Natural killer cell (primary cell): ENCODE measurements at regions not wholly inside any gene's neighbourhood (a gene's known extent, or its start where the extent isn't known, plus 50 kb on each side); places are given as distances from the start of the nearest gene placed in this dataset.

ENCODE experiments used
- ATAC-seq, 3 donors: fragments of 150-1000 bp in 2 of 3; fragments of 200-7000 bp in 1 of 3; cut with Tn5 transposase; 1 replicate in 1 of 3; 2 replicates in 2 of 3; pipeline ENCODE4 v1.10.0; 2021; ENCODE audit warnings: mild to moderate bottlenecking in 2 of 3, moderate library complexity in 2 of 3
- DNase-seq, 2 donors: peaks; one replicate each; pipeline versions ENCODE4 v3.0.0 to v3.0.0-alpha.2; 2013 to 2021; ENCODE audit warnings: mixed read lengths in 1 of 2
- H3K27ac ChIP-seq: one replicate; pipeline ENCODE4 v1.5.1; 2013; ENCODE audit warnings: mild to moderate bottlenecking, low read length
- H3K27me3 ChIP-seq: one replicate; pipeline ENCODE4 v1.6.1; 2013; ENCODE audit warnings: low read length; ENCODE audit not compliant: control insufficient read depth, insufficient read depth
- H3K36me3 ChIP-seq: one replicate; pipeline ENCODE4 v1.6.1; 2013; ENCODE audit warnings: low read length; ENCODE audit not compliant: control insufficient read depth, insufficient read depth
- H3K4me1 ChIP-seq: one replicate; pipeline ENCODE4 v1.6.1; 2013; ENCODE audit warnings: low read length; ENCODE audit not compliant: control insufficient read depth, insufficient read depth
- H3K4me3 ChIP-seq: one replicate; pipeline ENCODE4 v1.5.1; 2013; ENCODE audit warnings: low read length
- H3K9me3 ChIP-seq: one replicate; pipeline ENCODE4 v1.6.1; 2013; ENCODE audit warnings: low read length; ENCODE audit not compliant: control insufficient read depth, insufficient read depth
- H3K27ac Mint-ChIP-seq, 2 donors: one replicate each; pipeline ENCODE4 v1.8.0; 2022; ENCODE audit warnings: mild to moderate bottlenecking in 2 of 2, mixed read lengths in 2 of 2, moderate library complexity in 1 of 2
- H3K27me3 Mint-ChIP-seq, 2 donors: one replicate each; pipeline ENCODE4 v1.8.0; 2022; ENCODE audit warnings: low read depth in 2 of 2, mixed read lengths in 2 of 2
- H3K36me3 Mint-ChIP-seq: one replicate; pipeline ENCODE4 v1.8.0; 2022; ENCODE audit warnings: mixed read lengths
- H3K4me1 Mint-ChIP-seq, 2 donors: one replicate each; pipeline ENCODE4 v1.8.0; 2022; ENCODE audit warnings: mixed read lengths in 2 of 2
- H3K4me3 Mint-ChIP-seq: one replicate; pipeline ENCODE4 v1.8.0; 2022; ENCODE audit warnings: mild to moderate bottlenecking, moderate library complexity, mixed read lengths
- H3K9me3 Mint-ChIP-seq, 2 donors: one replicate each; pipeline ENCODE4 v1.8.0; 2022; ENCODE audit warnings: mixed read lengths in 2 of 2
- CTCF ChIP-seq: fragments of 200-600 bp; IDR thresholded peaks from one replicate; pipeline ENCODE4 v1.8.0; 2022; ENCODE audit warnings: antibody characterized with exemption
- WGBS: methylation state at CpG from one replicate; pipeline ENCODE4 v1.1.7; 2013; ENCODE audit warnings: missing lambda C conversion rate; ENCODE audit not compliant: insufficient coverage; 5-methylcytosine and 5-hydroxymethylcytosine counted together
- intact Hi-C: fragments of 100-400 bp; cut with micrococcal nuclease; formaldehyde crosslinking; loops from one replicate; pipeline ENCODE4 v1.14.2; 2022

- H3K9me3 ChIP-seq = no peaks in the 10 kb centered on the region
- Mint-ChIP-seq H3K27me3 (peaks cover 0 to 16% of the 10 kb centered on the region in 2 donors), H3K9me3 (peaks cover 0 to 3% of the 10 kb centered on the region in 2 donors), H3K4me1 (peaks cover 13 to 16% of the 10 kb centered on the region in 2 donors), H3K27ac (no peak overlapping the region), H3K36me3 (peaks cover 26% of the 10 kb centered on the region), H3K4me3 (no peak overlapping the region)
- no peak overlapping the region for H3K4me3 ChIP-seq
- WGBS = no CpG with 5 or more reads among the region's 2 CpGs
- no peaks in the 10 kb centered on the region for H3K27me3 ChIP-seq
- ATAC-seq = peak; percentile 74 to 100 (median 93)
- intact Hi-C loops = no loop called here
- H3K4me1 ChIP-seq = peaks cover 3% of the 10 kb centered on the region
- peak in 1 of 2 donors; percentile 7 for DNase-seq
- H3K36me3 ChIP-seq = no peaks in the 10 kb centered on the region
- no peak overlapping the region for H3K27ac ChIP-seq
- TF ChIP-seq CTCF = no peak
These were observed 65.3 kb upstream of the ADRB2 start for GRCh38 chr5:148760945-148761638.

GRCh38 chr5:148763996-148764395, 62.4 kb upstream of the ADRB2 start:
- no peak overlapping the region for H3K27ac Mint-ChIP-seq
- intact Hi-C loops = no loop called here
- WGBS = 100% methylated on average over 1 of the region's 1 CpG
- Histone ChIP-seq H3K9me3 (no peaks in the 10 kb centered on the region), H3K4me3 (no peak overlapping the region), H3K27me3 (no peaks in the 10 kb centered on the region), H3K36me3 (no peaks in the 10 kb centered on the region), H3K27ac (no peak overlapping the region), H3K4me1 (peaks cover 3% of the 10 kb centered on the region)
- no peak for TF ChIP-seq CTCF
- H3K36me3 Mint-ChIP-seq = no peaks in the 10 kb centered on the region
- DNase-seq (no peak), ATAC-seq (no peak)
- no peaks in the 10 kb centered on the region for H3K9me3 Mint-ChIP-seq
- H3K4me1 Mint-ChIP-seq = peaks cover 13 to 16% of the 10 kb centered on the region in 2 donors
- H3K4me3 Mint-ChIP-seq = no peak overlapping the region
- H3K27me3 Mint-ChIP-seq = peaks cover 9 to 14% of the 10 kb centered on the region in 2 donors

GRCh38 chr5:148765061-148765460, 61.4 kb upstream of the ADRB2 start:
- no peak overlapping the region for H3K4me3 ChIP-seq
- H3K27ac Mint-ChIP-seq = no peak overlapping the region
- peaks cover 9 to 10% of the 10 kb centered on the region in 2 donors for H3K27me3 Mint-ChIP-seq
- no peak for TF ChIP-seq CTCF
- DNase-seq (no peak), ATAC-seq (no peak)
- H3K4me1 Mint-ChIP-seq = peaks cover 10 to 13% of the 10 kb centered on the region in 2 donors
- no peak overlapping the region for H3K27ac ChIP-seq
- no peaks in the 10 kb centered on the region for H3K36me3 Mint-ChIP-seq
- no CpG with 5 or more reads among the region's 1 CpG for WGBS
- H3K4me1 ChIP-seq = peaks cover 3% of the 10 kb centered on the region
- intact Hi-C loops = no loop called here
- no peak overlapping the region for H3K4me3 Mint-ChIP-seq
- no peaks in the 10 kb centered on the region for H3K9me3 Mint-ChIP-seq
- no peaks in the 10 kb centered on the region for H3K27me3 ChIP-seq
- no peaks in the 10 kb centered on the region for H3K9me3 ChIP-seq
- no peaks in the 10 kb centered on the region for H3K36me3 ChIP-seq
